Ishikawa (cell line): ENCODE measurements at regions not wholly inside any gene's neighbourhood (a gene's known extent, or its start where the extent isn't known, plus 50 kb on each side); places are given as distances from the start of the nearest gene placed in this dataset.

Experiments
- CEBPB ChIP-seq: IDR thresholded peaks from 2 replicates; pipeline ENCODE4 v1.6.1; 2012
- CREB1 ChIP-seq: IDR thresholded peaks from 2 replicates; pipeline ENCODE4 v1.6.1; 2012; ENCODE audit warnings: low read depth
- EGR1 ChIP-seq: IDR thresholded peaks from 2 replicates; pipeline ENCODE4 v1.6.1; 2012
- EP300 ChIP-seq: IDR thresholded peaks from 2 replicates; pipeline ENCODE4 v1.6.1; 2012; ENCODE audit warnings: borderline replicate concordance
- FOXM1 ChIP-seq: IDR thresholded peaks from 2 replicates; pipeline ENCODE4 v1.6.1; 2012; ENCODE audit warnings: low read depth, borderline replicate concordance
- NFIC ChIP-seq: IDR thresholded peaks from 2 replicates; pipeline ENCODE4 v1.6.1; 2012
- RAD21 ChIP-seq: IDR thresholded peaks from 2 replicates; pipeline ENCODE4 v1.6.1; 2012; ENCODE audit warnings: low read depth
- TAF1 ChIP-seq: IDR thresholded peaks from 2 replicates; pipeline ENCODE4 v1.6.1; 2012; ENCODE audit warnings: low read depth, mild to moderate bottlenecking
- TCF12 ChIP-seq: IDR thresholded peaks from 2 replicates; pipeline ENCODE4 v1.6.1; 2012; ENCODE audit warnings: low read depth
- TEAD4 ChIP-seq: IDR thresholded peaks from 2 replicates; pipeline ENCODE4 v1.6.1; 2012
- USF1 ChIP-seq: IDR thresholded peaks from 2 replicates; pipeline ENCODE4 v1.6.1; 2012
- YY1 ChIP-seq: IDR thresholded peaks from 2 replicates; pipeline ENCODE4 v1.6.1; 2012; ENCODE audit warnings: low read depth
- ZBTB7A ChIP-seq: IDR thresholded peaks from 2 replicates; pipeline ENCODE4 v1.6.1; 2012; ENCODE audit warnings: low read depth
- TF ChIP-seq, protein P1 (sequence below): IDR thresholded peaks from 2 replicates; pipeline ENCODE4 v1.6.1; 2012; ENCODE audit warnings: low read depth, mild to moderate bottlenecking
- TF ChIP-seq, protein P2 (sequence below): IDR thresholded peaks from 2 replicates; pipeline ENCODE4 v1.6.1; 2012

GRCh38 chr12:98151984-98152383 lies 363.4 kb upstream of the TMPO start:
- no peak for TF ChIP-seq EP300
- no peak for TF ChIP-seq CREB1
- TF ChIP-seq YY1: no peak
- TF ChIP-seq, protein P1, sequence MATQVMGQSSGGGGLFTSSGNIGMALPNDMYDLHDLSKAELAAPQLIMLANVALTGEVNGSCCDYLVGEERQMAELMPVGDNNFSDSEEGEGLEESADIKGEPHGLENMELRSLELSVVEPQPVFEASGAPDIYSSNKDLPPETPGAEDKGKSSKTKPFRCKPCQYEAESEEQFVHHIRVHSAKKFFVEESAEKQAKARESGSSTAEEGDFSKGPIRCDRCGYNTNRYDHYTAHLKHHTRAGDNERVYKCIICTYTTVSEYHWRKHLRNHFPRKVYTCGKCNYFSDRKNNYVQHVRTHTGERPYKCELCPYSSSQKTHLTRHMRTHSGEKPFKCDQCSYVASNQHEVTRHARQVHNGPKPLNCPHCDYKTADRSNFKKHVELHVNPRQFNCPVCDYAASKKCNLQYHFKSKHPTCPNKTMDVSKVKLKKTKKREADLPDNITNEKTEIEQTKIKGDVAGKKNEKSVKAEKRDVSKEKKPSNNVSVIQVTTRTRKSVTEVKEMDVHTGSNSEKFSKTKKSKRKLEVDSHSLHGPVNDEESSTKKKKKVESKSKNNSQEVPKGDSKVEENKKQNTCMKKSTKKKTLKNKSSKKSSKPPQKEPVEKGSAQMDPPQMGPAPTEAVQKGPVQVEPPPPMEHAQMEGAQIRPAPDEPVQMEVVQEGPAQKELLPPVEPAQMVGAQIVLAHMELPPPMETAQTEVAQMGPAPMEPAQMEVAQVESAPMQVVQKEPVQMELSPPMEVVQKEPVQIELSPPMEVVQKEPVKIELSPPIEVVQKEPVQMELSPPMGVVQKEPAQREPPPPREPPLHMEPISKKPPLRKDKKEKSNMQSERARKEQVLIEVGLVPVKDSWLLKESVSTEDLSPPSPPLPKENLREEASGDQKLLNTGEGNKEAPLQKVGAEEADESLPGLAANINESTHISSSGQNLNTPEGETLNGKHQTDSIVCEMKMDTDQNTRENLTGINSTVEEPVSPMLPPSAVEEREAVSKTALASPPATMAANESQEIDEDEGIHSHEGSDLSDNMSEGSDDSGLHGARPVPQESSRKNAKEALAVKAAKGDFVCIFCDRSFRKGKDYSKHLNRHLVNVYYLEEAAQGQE: no peak

GRCh38 chr12:98154850-98155249 lies 360.5 kb upstream of the TMPO start:
- TF ChIP-seq EGR1: no peak
- TF ChIP-seq TCF12: no peak
- TF ChIP-seq RAD21: peak; percentile 68

DNA sequence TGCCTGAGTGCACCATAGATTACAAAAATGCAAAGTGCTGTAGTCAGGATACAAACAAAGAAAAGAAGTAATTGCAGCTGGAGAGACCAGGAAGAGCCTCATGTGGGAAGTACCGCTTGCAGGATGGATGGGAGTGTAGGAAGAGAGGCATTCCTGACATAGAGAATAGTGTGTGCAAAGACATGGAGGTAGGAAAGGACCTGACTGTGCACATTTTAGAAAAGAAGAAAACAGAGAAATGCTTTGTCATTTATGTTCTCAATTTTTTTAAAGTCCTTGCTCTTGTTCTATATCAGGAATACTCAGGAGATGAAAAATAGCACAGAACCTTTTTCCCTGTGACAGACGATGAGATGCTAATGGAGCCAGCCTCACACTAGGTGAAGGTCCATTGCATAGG lies 358.7 kb upstream of the TMPO start:
- TF ChIP-seq CEBPB (no peak), EGR1 (no peak), USF1 (no peak)

DNA sequence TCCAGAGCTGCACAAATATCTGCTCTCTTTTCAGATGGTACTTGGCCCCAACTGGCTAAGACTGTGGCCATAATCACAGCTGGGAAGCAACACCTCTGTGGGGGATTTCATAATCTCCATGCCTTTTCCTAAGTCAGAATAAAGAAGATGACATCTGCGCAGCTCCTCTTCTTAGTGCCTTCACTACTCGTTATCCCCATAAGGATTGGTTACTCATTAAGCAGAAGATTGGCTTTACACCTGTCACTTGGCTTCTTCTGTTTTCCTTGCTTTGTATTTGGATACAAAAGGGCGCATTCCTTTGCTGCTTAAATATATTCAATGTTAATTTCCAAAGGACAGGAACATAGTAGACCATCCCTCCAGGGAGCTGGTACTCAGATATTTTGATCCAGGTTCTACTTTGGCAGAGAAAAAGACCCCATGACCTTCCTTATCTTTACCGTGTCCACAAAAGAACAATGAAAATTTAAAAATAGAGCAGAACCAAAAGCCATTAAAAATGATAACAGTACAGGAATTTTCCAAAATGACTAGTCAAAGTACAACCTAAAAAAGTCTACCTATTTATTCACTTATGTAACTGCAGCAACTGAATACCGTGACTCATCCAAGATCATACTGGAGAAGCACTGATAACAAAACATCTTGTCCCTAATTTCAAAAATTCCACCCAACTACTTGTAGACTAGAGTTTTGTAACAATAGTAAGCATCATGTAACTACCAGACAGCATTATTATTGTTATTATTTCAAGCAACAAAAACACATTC lies 352.3 kb upstream of the TMPO start:
- no peak for TF ChIP-seq TEAD4
- no peak for TF ChIP-seq ZBTB7A
- TF ChIP-seq, protein P2, sequence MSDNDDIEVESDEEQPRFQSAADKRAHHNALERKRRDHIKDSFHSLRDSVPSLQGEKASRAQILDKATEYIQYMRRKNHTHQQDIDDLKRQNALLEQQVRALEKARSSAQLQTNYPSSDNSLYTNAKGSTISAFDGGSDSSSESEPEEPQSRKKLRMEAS: no peak
- TF ChIP-seq CEBPB: no peak
- TF ChIP-seq USF1: no peak
- no peak for TF ChIP-seq EP300
- TF ChIP-seq, protein P1: no peak
- no peak for TF ChIP-seq NFIC
- TF ChIP-seq EGR1: no peak
- TF ChIP-seq YY1: no peak
- TF ChIP-seq TAF1: no peak
- no peak for TF ChIP-seq RAD21
- no peak for TF ChIP-seq FOXM1
- TF ChIP-seq CREB1: no peak
- no peak for TF ChIP-seq TCF12

- TF ChIP-seq FOXM1 (no peak), TEAD4 (no peak), USF1 (no peak), YY1 (no peak), CEBPB (no peak), RAD21 (no peak), TAF1 (no peak), CREB1 (no peak), ZBTB7A (no peak)
- TF ChIP-seq, protein P1: no peak
Observed at GRCh38 chr12:98172304-98172703, 343.1 kb upstream of the TMPO start.
